AG04450 (cell line): ENCODE measurements at regions not wholly inside any gene's neighbourhood (a gene's known extent, or its start where the extent isn't known, plus 50 kb on each side); places are given as distances from the start of the nearest gene placed in this dataset.

ENCODE experiments used
- CTCF ChIA-PET: fragments of 300-600, 350-600 bp; formaldehyde crosslinking; extraction: SDS; loops from one replicate; lab custom pipeline; 2022; ENCODE audit warnings: antibody characterized with exemption, inconsistent platforms; lab: Charles Lee
- POLR2A ChIA-PET: fragments of 350-600 bp; formaldehyde crosslinking; extraction: SDS; loops from one replicate; lab custom pipeline; 2021; ENCODE audit warnings: antibody characterized with exemption, inconsistent platforms; lab: Yijun Ruan, JAX
- DNase-seq: peaks from one replicate; pipeline ENCODE4 v3.0.0-alpha.2; 2011; ENCODE audit warnings: low read depth, low spot score
- H3K27ac ChIP-seq: one replicate; pipeline ENCODE4 v1.5.1; 2012; ENCODE audit warnings: low read depth, low read length, control low read depth
- H3K27me3 ChIP-seq: one replicate; pipeline ENCODE4 v1.6.0; 2012; ENCODE audit warnings: low read length; ENCODE audit not compliant: control insufficient read depth, insufficient read depth
- H3K4me3 ChIP-seq: 2 replicates; pipeline ENCODE4 v1.5.1; 2011; ENCODE audit warnings: mild to moderate bottlenecking, low read depth, low read length, control low read depth
- H3K9me3 ChIP-seq: 2 replicates; pipeline ENCODE4 v1.5.1; 2012; ENCODE audit warnings: low read length; ENCODE audit not compliant: control insufficient read depth, insufficient read depth
- TF ChIP-seq, protein P1 (sequence below): IDR thresholded peaks from 2 replicates; pipeline ENCODE4 v1.5.1; 2011; ENCODE audit warnings: low read depth, low read length, control low read depth, inconsistent platforms

DNA sequence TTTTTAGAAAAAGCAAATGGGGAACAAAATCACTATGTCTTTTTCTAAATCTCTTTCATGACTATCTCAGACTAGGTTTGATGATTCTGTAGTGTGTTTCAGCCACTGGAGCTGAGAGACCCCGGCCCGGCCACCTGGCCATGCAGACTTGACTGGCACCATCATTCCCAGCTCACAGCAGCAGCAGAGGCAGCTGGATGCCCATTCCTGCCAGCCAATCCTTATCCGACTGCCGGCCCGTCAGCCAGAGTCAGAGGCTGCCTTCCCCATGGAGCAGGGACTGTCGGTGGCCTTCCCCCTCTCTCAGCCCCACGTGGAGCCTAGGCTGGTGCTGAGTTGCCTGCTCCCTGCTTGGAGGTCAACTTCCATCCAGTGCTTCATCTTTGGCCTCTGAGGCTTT is 56.0 kb upstream of the WSB1 start:
- H3K27me3 ChIP-seq = no peaks in the 10 kb centered on the region
- H3K27ac ChIP-seq = no peak overlapping the region
- no peak for DNase-seq
- ChIA-PET POLR2A (interaction anchor here (1.0 to 2.4 kb wide), 2 partner anchors 56 to 289 kb away, joined by 4 to 17 read pairs; partner anchors contain the start of gene WSB1), CTCF (interaction anchor here (0.8 to 5.7 kb wide), 32 partner anchors 8 to 416 kb away, joined by 3 to 111 read pairs (median 12); partner anchors contain the start of gene WSB1)
- no peak overlapping the region for H3K4me3 ChIP-seq
- no peaks in the 10 kb centered on the region for H3K9me3 ChIP-seq
- TF ChIP-seq, protein P1, sequence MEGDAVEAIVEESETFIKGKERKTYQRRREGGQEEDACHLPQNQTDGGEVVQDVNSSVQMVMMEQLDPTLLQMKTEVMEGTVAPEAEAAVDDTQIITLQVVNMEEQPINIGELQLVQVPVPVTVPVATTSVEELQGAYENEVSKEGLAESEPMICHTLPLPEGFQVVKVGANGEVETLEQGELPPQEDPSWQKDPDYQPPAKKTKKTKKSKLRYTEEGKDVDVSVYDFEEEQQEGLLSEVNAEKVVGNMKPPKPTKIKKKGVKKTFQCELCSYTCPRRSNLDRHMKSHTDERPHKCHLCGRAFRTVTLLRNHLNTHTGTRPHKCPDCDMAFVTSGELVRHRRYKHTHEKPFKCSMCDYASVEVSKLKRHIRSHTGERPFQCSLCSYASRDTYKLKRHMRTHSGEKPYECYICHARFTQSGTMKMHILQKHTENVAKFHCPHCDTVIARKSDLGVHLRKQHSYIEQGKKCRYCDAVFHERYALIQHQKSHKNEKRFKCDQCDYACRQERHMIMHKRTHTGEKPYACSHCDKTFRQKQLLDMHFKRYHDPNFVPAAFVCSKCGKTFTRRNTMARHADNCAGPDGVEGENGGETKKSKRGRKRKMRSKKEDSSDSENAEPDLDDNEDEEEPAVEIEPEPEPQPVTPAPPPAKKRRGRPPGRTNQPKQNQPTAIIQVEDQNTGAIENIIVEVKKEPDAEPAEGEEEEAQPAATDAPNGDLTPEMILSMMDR = no peak

DNA sequence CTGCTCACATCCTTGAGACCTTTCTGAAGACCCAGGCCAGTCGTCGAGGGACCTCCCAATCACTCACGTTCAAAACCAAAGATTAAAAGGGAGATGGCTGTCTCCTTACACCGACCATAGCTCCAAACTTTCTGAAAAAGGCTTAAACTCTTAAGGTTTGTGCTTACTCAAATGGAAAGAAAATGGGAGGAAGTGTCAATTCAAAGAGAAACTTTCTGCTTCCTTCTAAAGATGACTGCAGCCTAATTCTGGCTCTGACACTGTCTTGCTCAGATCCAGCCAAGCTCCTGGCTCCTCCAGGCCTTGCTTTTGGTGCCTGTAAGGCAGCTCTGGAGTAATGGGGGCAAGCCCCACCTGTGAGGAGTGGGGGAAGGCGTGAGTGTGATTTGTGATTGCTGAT is 54.9 kb upstream of the WSB1 start:
- Histone ChIP-seq H3K27ac (no peak overlapping the region), H3K4me3 (no peak overlapping the region), H3K27me3 (no peaks in the 10 kb centered on the region), H3K9me3 (no peaks in the 10 kb centered on the region)
- POLR2A ChIA-PET = no interaction called here
- DNase-seq = no peak
- CTCF ChIA-PET = interaction anchor here (1.4 to 5.7 kb wide), 4 partner anchors 42 to 361 kb away, joined by 3 to 111 read pairs (median 41); no protein-coding TSS in a partner anchor
- TF ChIP-seq, protein P1 = no peak

DNA sequence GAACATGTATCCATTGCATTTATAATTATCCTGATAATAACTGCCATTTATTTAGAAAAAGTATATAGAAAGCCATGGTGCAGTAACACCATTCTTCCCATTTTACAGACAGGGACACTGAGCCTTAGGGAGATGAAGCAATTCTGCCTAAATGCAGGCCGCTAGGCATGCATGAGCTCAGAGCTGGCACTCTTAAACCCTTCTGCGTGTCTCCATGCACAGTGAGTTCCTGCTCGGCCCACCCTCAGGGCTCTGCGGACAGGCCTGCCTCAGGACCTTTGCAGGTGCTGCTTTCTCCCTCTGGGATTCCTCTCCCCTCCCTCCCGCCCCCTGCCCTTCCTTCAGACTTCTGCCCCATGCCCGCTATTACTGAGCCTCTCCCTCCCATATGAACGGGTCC is 54.3 kb upstream of the WSB1 start:
- POLR2A ChIA-PET = no interaction called here
- TF ChIP-seq, protein P1 = no peak

DNA sequence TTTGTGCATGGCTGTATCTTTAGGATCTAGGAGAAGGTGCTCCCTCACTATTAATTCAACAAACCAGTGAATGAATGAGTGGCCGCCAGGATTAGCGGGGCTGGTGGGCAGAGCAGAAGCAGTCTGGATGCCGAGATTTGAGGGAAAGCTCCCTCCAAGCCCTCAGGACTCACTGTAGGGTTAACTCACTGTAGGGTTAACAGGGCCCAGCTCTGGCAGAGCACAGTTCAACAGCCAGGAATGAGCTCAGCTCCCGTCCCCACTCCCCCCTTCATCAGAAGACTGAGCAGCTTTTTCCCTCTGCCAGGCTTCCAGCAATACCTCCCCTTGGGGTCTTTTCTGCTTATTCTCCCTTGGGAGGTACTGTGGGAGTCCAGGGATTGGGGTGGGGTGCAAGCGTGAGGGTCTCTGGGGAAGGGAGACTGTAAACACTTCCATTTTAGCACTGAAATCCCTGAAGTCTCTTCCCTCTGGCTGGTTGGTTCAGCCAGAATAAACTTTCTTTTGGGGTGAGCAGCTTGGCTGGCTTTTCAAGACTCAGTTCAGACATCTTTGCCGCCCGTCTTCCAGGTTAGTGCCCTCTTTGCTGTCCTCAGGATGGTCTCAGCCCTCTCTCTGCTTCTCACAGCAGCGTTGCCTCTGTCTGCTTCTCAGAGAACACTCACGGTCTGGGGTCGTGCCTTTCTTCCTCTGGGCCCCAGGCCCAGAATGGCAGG is 53.7 kb upstream of the WSB1 start:
- ChIA-PET CTCF (interaction anchor here (0.7 to 5.7 kb wide), 6 partner anchors 14 to 107 kb away, joined by 3 to 111 read pairs (median 5); no protein-coding TSS in a partner anchor), POLR2A (no interaction called here)
- no peaks in the 10 kb centered on the region for H3K27me3 ChIP-seq
- H3K4me3 ChIP-seq = no peak overlapping the region
- H3K27ac ChIP-seq = no peak overlapping the region
- DNase-seq = no peak
- TF ChIP-seq, protein P1 = no peak
- H3K9me3 ChIP-seq = no peaks in the 10 kb centered on the region

More for the DNA sequence above, 54.3 kb upstream of the WSB1 start:
- Histone ChIP-seq H3K27me3 (no peaks in the 10 kb centered on the region), H3K9me3 (no peaks in the 10 kb centered on the region), H3K27ac (no peak overlapping the region), H3K4me3 (no peak overlapping the region)
- CTCF ChIA-PET = interaction anchor here (0.8 to 5.7 kb wide), 5 partner anchors 13 to 361 kb away, joined by 3 to 111 read pairs (median 7); no protein-coding TSS in a partner anchor
- DNase-seq = no peak

DNA sequence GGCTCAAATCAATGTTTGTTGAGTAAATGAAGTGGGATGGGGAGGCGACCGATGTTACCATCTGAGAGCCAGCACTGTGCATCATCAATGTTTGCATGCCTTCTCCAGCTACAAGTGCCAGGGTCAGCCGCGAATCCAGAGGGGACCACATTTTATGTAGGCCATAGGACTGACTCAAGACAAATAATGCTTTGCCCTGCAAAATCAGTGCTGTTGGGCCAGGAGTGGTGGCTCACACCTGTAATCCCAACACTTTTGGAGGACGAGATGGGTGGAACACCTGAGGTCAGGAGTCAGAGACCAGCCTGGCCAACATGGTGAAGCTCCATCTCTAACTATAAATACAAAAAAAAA is 53.1 kb upstream of the WSB1 start:
- H3K27me3 ChIP-seq = no peaks in the 10 kb centered on the region
- no peak for DNase-seq
- TF ChIP-seq, protein P1 = no peak
- ChIA-PET CTCF (interaction anchor here (0.7 to 5.7 kb wide), 8 partner anchors 14 to 362 kb away, joined by 3 to 111 read pairs (median 6); no protein-coding TSS in a partner anchor), POLR2A (no interaction called here)
- H3K9me3 ChIP-seq = no peaks in the 10 kb centered on the region
- no peak overlapping the region for H3K27ac ChIP-seq
- no peak overlapping the region for H3K4me3 ChIP-seq
